B cell (primary cell): ENCODE measurements at regions not wholly inside any gene's neighbourhood (a gene's known extent, or its start where the extent isn't known, plus 50 kb on each side); places are given as distances from the start of the nearest gene placed in this dataset.

Source experiments
- EZH2 ChIP-seq: IDR thresholded peaks from 2 replicates; pipeline ENCODE4 v1.6.1; 2012; ENCODE audit warnings: borderline replicate concordance, low read depth, mild to moderate bottlenecking, moderate library complexity, low read length; ENCODE audit not compliant: insufficient read depth, poor library complexity, severe bottlenecking
- TF ChIP-seq, protein P1 (sequence below): fragments of 200-600 bp; IDR thresholded peaks from one replicate; pipeline ENCODE4 v1.8.0; 2022; ENCODE audit warnings: antibody characterized with exemption, mild to moderate bottlenecking

DNA sequence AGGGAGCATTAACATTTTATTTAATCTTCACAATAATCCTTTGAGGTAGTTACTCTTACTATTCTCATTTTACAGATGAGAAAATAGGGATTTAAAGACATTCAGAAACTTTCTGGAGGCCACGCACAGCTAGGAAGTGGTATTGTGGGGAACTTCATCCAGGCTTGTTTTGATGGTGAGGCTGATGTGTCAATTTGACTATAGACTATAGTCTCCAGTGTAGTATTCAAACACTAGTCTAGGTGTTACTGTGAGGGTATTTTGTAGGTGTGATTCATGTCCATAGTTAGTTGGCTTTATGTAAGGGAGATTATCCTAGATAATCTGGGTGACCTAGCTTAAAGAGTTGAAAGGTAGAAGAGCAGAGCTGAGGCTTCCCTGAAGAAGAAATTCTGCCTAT is 54.1 kb upstream of the ELL2 start:
- TF ChIP-seq, protein P1, sequence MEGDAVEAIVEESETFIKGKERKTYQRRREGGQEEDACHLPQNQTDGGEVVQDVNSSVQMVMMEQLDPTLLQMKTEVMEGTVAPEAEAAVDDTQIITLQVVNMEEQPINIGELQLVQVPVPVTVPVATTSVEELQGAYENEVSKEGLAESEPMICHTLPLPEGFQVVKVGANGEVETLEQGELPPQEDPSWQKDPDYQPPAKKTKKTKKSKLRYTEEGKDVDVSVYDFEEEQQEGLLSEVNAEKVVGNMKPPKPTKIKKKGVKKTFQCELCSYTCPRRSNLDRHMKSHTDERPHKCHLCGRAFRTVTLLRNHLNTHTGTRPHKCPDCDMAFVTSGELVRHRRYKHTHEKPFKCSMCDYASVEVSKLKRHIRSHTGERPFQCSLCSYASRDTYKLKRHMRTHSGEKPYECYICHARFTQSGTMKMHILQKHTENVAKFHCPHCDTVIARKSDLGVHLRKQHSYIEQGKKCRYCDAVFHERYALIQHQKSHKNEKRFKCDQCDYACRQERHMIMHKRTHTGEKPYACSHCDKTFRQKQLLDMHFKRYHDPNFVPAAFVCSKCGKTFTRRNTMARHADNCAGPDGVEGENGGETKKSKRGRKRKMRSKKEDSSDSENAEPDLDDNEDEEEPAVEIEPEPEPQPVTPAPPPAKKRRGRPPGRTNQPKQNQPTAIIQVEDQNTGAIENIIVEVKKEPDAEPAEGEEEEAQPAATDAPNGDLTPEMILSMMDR, result no peak
- no peak for TF ChIP-seq EZH2
